Activated CD4-positive, alpha-beta T cell treated with anti-CD3 and anti-CD28 coated beads for 4 hours (primary cell): ENCODE measurements at regions not wholly inside any gene's neighbourhood (a gene's known extent, or its start where the extent isn't known, plus 50 kb on each side); places are given as distances from the start of the nearest gene placed in this dataset.
"Not testable (repeated sequence)": the region's sequence is repeated elsewhere in the genome, so short reads cannot be mapped to it uniquely, and the experiment has no call there.

Experiments used
- DNase-seq, 2 donors: peaks; one replicate each; pipeline ENCODE4 v3.0.0-alpha.2; 2020

- no peak for DNase-seq
Measured at GRCh38 chr5:96529559-96529958, 96.5 kb upstream of the PCSK1 start.

GRCh38 chr5:96530901-96531300, 97.9 kb upstream of the PCSK1 start:
- DNase-seq, result no peak

- no peak for DNase-seq
Measured at GRCh38 chr5:96533371-96533770, 100.3 kb upstream of the PCSK1 start.

GRCh38 chr5:96537386-96537785, 104.3 kb upstream of the PCSK1 start:
- DNase-seq, result peak; percentile 14 to 16

- DNase-seq, result no peak
Measured at GRCh38 chr5:96538808-96539250, 105.8 kb upstream of the PCSK1 start.

GRCh38 chr5:96546120-96546519, 113.1 kb upstream of the PCSK1 start:
- DNase-seq, result no peak

GRCh38 chr5:96547486-96547885, 114.4 kb upstream of the PCSK1 start:
- no peak for DNase-seq

- no peak for DNase-seq
Measured at GRCh38 chr5:96548905-96549304, 113.3 kb upstream of the CAST start.

- not testable (repeated sequence) for DNase-seq
Measured at GRCh38 chr5:96560857-96561256, 101.3 kb upstream of the CAST start.

GRCh38 chr5:96562614-96563013, 99.6 kb upstream of the CAST start:
- no peak for DNase-seq

GRCh38 chr5:96563816-96564215, 98.4 kb upstream of the CAST start:
- DNase-seq, result no peak

- DNase-seq, result no peak
Measured at GRCh38 chr5:96565582-96566265, 96.5 kb upstream of the CAST start.

- no peak for DNase-seq
Measured at GRCh38 chr5:96566833-96567587, 95.2 kb upstream of the CAST start.

GRCh38 chr5:96569332-96569731, 92.8 kb upstream of the CAST start:
- no peak for DNase-seq

- DNase-seq, result no peak
Measured at GRCh38 chr5:96569770-96570169, 92.4 kb upstream of the CAST start.

- DNase-seq, result no peak
Measured at GRCh38 chr5:96572864-96573512, 89.2 kb upstream of the CAST start.

GRCh38 chr5:96573513-96573894, 88.7 kb upstream of the CAST start:
- DNase-seq, result no peak

GRCh38 chr5:96576876-96577275, 85.3 kb upstream of the CAST start:
- no peak for DNase-seq

GRCh38 chr5:96577909-96578308, 84.3 kb upstream of the CAST start:
- no peak for DNase-seq

GRCh38 chr5:96579711-96580110, 82.5 kb upstream of the CAST start:
- no peak for DNase-seq

GRCh38 chr5:96582343-96582742, 79.8 kb upstream of the CAST start:
- DNase-seq, result no peak

GRCh38 chr5:96584712-96585111, 77.5 kb upstream of the CAST start:
- DNase-seq, result no peak

GRCh38 chr5:96588539-96588938, 73.6 kb upstream of the CAST start:
- no peak for DNase-seq

- DNase-seq, result no peak
Measured at GRCh38 chr5:96590796-96591195, 71.4 kb upstream of the CAST start.
